ENCODE measurements at regions not wholly inside any gene's neighbourhood (a gene's known extent, or its start where the extent isn't known, plus 50 kb on each side); places are given as distances from the start of the nearest gene placed in this dataset.
"Not testable (repeated sequence)": the region's sequence is repeated elsewhere in the genome, so short reads cannot be mapped to it uniquely, and the experiment has no call there.

DNA sequence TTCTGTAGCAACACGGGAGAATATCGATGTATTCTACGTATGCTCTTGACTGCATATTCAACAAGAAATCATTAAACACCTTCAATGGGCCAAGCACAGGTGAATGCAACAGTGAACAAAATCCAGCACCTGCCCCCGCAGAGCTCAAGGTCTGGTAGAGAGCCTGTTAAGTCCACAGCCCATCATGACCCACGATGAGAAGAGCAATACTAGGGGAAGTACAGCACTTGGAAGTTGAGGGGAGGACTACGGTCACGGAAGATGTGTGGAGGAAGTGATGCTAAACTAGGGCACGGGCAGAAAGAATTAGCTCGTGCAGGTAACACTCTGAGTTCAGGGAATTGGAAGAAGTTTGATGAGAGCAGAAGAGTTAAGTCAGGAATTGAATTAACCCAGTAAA is 253.6 kb downstream of the HAPSTR1 start:
- DNase-seq: no peak

DNA sequence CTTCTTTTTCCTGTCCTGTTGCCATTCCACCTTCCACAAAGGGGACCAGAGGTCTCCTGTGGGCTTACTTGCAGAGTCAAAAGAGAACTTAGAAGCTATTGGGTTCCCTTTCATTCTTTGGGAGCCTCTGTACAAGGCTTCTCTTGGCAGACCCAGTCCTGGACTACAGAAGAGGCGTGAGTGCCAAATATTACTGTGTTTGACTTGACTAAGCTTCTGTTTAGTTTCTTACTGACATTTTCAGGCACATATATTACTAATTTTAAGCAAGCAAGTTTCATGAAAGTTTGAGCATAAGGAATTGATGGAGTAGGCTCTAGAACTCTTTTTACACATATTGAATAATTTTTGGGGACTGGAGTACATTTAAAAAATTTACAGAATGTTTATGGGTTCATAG is 254.4 kb downstream of the HAPSTR1 start:
- DNase-seq: no peak

DNA sequence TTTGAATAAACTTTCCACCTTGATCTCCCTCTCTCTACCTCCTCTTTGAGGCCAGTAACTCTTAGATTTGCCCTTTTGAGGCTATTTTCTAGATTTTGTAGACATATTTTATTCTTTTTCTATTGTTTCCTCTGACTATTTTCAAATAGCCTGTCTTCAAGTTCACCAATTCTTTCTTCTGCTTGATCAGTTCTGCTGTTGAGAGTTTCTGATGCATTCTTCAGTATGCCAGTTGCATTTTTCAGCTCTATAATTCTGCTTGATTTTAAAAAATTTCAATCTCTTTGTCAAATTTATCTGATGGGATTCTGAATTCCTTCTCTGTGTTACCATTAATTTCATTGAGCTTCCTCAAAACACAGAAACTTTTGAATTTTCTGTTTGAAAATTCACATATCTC is 257.5 kb downstream of the HAPSTR1 start:
- no peak for DNase-seq

DNA sequence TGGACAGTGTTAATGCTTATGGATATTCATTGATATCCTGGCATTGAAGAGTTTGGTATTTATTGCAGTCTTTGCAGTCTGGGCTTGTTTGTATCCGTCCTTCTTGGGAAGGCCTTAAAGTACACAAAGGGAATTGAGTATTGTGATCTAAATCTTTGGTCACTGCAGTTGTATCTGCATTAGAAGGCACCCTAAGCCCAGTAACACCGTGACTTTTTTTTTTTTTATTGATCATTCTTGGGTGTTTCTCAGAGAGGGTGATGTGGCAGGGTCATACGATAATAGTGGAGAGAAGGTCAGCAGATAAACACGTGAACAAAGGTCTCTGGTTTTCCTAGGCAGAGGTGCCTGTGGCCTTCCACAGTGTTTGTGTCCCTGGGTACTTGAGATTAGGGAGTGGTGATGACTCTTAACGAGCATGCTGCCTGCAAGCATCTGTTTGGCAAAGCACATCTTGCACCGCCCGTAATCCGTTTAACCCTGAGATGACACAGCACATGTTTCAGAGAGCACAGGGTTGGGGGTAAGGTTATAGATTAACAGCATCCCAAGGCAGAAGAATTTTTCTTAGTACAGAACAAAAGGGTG is 258.0 kb downstream of the HAPSTR1 start:
- not testable (repeated sequence) for DNase-seq

DNA sequence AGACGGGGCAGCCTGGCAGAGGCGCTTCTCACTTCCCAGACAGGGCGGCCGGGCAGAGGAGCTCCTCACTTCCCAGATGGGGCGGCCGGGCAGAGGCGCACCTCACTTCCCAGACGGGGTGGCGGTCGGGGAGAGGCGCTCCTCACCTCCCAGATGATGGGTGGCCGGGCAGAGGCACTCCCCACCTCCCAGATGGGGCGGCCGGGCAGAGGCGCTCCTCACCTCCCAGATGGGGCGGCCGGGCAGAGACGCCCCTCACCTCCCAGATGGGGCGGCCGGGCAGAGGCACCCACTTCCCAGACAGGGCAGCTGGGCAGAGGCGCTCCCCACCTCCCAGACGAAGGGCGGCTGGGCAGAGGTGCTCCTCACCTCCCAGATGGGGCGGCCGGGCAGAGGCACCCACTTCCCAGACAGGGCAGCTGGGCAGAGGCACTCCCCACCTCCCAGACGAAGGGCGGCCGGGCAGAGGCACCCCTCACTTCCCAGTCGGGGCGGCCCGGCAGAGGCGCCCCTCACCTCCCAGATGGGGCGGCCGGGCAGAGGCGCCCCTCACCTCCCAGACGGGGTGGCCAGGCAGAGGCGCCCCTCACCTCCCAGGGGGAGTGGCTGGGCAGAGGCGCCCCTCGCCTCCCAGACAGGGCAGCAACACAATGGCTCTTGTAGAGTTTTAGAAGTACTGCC is 258.8 kb downstream of the HAPSTR1 start:
- not testable (repeated sequence) for DNase-seq

DNA sequence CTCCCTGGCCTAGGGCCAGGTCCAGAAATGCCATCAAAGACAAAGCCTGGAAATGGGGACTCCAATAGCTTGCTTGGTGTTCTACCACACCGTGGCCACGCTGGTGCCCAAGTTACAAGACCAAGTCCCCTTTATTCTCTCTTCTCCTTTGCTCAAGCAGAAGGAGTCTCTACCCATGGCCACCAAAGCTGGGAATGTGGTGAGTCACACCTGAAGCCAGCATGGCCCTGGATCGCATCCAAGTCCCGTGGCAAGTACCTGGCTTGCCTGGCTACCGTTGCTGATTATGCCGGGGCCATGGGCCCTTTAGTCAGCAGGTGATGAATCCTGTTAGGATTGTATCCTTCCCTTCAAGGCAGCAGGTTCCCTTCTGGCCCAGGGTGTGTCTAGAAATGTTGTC is 260.0 kb downstream of the HAPSTR1 start:
- no peak for DNase-seq

DNA sequence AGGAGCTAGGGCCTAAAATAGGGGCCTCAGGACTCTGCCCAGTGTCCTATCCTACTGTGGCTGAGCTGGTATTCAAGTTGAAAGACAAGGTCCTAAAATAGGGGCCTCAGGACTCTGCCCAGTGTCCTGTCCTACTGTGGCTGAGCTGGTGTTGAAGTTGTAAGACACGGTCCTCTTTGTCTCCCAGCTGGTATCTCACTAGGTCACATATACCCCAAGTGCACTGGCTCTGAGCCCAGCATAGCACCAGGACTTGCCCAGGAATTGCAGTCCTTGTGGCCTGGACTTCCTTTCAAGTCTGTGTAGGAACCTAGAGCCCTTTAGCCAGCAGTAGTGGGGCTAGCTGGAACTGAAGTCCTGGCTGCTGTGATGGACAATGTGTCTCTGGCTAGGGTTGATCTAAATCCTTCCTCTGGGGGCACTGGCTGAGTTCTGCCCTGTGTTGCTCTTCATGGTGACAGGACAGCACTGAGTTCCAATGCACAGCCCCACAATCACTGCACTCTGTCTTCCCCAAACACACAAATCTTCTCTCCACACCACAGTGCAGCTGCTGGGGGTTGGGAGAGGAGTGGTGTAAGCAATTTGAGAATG is 260.5 kb downstream of the HAPSTR1 start:
- no peak for DNase-seq

DNA sequence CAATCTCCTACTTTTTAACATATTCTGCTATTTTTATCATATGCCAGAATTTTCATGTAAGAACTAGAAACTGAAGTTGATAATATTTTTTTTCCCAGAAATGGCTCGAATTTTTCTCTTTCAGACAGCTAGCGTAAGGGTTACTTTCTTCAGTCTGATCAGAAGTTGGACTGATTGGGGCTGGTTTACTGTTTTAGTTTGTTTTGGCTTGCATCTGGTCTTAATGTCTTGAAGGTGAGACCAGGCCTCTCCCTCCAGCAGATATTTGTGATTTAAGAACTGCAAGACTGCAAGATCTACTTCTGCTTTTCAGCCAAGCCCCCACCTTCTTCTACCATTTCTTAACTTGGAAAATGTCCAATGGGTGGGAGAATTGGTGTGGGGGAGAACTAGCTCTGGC is 266.4 kb downstream of the HAPSTR1 start:
- no peak for DNase-seq

DNA sequence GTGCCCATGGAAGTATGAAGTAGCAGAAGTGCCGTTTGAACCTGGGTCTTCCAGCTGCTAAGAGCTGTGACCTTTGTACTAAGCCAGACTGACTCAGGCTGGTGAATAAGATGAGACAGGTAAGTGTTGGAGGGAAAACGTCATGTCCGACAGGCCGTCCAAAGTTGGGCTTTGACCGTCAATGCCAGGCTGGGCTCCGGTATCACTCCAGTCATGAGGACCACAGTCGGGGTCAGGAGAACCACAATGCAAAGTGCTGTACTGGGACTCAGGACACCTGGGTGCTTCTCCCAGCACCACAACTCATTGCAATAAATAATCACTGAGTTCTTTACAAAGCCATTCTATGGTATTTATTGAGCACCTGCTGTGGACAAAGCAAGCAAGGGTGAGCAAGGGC is 268.6 kb downstream of the HAPSTR1 start:
- DNase-seq: no peak

DNA sequence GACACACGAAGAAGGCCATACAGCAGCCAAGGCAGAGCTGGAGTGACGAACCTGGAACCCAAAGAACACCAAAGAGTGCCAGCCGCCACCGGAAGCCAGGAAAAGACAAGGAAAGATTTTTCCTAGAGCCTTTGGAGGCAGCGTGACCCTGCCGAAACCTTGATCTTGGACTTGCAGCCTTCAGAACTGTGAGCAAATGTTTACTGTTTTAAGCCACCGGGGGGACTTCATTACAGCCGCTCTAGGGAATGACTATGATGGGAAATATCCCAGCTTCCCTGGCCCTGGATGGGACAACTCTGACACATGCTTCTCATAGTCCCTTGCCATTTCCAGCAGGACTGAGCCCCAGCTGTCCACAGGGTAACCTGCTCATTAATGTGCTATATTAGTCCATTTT is 270.6 kb downstream of the HAPSTR1 start:
- no peak for DNase-seq

DNA sequence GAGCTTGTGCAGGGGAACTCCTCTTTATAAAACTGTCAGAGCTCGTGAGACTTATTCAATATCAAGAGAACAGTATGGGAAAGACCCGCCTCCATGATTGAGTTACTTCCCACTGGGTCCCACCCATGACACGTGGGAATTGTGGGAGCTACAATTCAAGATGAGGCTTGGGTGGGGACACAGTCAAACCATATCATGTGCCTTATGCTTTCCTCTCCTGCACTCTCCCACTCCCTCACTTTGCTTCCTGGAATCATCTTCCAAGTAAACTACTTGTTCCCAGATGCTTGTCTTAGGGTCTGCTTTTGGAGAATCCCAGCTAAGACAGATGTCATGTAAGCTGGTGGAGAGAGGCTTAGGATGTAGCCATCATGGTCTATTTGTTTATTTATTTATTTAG is 271.2 kb downstream of the HAPSTR1 start:
- no peak for DNase-seq

DNA sequence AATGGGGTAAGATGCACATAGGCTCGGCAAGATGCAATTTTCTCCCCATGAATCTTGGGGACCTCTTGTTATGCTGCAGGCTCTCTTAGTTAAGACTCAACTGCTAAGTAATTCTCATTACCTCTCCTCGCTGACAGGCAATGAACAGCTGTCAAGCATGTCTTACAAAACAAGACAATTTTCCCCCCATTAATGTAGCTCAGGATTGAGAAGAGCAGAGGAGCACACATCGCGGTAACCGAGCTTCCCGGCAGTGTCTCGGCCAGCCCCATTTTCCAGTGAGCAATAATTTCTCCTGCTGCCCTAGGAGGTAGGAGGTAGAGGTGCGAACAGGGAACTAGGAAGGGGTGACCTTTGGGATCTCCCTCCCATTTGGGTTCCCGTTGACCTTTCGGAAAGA is 272.1 kb downstream of the HAPSTR1 start:
- DNase-seq: no peak

DNA sequence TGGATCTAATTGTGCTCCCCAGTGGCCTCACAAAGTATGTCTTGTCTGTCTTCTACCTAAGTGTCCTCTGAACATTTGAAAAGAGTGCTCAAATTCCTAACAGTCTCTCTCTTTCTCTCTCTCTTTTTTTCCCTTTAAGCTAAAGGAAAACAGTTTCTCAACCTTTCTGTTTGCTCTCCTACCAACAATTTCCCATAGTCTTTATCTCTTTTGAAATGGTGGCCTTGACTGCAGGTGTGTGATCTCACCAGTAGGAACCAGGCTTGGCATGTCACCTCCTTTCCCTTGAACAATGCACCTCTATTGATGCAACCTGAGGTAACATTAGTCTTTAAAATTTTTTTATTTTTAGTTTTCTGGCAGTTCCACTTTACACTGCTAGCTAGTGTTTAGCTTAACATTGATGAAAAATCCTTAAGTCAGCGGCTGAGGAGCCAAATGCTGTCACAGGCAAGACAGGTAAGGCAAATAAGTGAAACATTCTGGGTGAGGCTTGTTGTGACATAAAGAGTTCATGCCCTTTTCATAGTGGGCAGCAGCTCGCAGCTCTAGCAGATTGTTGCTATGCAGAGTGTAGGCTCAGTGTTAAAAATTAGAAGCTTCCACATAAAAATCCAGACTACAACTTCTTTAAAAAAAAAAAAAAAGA is 273.4 kb downstream of the HAPSTR1 start:
- DNase-seq: no peak

DNA sequence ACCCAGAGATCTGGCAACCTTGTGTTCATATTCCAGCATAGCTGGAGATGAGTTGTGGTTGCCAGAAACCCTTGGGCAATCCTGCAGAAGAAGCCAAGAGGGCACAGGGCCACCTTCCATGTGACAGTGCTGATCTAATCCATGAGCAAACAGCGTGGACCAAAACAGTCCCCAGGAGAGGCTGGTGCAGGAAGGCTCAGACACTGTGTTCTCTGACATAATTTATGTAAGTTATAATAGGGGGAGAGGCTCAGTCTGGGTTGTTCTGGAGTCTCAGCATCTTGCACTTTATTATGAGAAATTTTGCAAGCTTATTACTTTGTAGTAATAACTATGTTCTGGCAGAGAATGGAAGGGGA is 273.9 kb downstream of the HAPSTR1 start:
- DNase-seq: no peak

DNA sequence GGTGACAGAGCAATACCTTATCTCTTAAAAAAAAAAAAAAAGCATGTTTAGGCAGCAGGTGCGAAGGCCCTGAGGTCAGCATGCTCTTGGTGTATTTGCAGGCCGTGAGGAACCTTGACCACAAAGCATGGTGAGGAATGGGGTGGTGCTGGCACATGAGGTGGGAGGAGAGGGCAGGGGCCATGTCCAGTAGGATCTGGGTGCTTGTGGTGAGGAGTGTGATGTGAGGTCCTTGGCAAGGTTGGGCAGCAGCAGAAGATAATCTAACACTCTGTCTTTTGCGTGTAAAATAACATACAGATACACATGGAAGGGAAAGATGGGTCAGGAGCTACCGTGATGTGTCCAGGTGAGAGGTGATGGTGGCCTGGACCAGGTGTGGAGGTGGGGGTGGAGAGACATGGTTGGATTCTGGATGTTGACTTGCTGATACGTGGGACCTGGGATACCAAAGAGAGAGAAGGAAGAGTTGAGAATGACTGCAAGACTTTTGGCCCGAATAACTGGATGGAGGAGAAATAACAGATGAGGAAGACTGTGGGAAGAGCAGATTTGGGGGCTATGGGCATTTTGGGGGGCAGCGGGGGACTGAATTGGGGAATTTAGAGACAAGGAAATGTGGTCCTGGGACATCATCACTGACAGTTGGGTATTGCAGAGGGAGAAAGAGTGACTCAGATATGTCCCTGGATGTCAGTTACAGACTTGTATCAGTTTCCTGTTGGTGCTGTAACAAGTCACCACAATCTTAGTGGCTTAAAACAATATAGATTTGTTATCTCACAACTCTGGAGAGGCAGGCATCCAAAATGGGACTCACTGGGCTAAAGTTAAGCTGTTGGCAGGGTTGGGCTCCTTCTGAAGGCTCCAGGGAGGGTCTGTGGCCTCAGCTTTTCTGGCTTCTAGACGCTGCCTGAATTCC is 274.9 kb downstream of the HAPSTR1 start:
- no peak for DNase-seq

DNA sequence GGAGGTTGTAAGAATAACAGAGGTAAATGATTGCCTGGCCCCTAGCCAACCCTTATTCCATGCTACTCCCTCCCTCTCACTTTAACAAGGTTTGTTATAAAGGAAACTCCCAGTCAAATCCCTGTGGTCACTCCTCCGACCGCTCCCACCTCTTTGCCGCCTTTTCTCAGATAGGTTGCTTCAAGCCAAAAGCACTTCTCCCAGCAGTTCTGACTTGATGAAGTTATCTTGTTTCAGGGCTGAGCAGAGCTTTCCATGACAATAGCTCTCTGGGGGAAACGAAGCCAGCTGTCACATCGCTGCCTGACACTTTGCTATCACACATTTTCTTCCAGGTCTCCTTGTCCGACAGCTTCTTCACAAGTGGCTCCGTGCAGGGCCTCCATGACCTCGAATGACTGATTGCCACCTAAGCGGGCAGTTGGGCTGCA is 278.6 kb downstream of the HAPSTR1 start:
- DNase-seq: no peak

DNA sequence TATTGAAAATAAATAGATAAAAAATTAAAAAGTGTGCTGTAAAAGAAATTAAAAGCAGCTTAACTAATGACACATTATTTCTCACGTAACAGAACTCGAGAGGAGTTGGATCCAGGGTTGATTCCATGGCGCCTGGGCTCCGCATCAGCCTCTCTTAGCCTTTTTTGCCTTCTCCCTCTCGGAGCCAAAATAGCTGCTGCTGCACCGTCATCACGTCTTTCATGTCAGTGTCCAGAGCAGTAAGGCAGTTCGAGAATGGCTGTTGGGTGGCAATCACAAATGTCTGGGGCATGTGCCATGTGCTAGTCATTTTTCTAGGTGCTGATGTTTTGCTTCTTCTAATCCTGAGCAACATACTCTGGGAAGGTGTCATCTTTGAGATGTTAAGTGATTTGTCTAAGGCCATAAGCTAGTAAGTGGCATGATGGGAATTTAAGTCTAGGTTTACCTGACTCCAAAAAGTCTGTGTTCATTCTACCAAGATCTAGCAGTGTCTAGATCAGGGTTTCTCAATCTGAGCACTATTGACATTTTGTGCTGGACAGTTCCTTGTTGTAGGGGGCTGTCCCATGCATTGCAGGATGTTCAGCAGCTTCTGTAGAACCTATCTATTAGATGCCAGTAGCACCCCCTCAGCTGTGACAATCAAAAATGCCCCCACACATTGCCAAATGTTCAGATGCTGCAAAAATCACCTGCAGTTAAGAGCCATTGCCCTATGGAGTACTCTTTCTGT is 280.4 kb downstream of the HAPSTR1 start:
- no peak for DNase-seq

DNA sequence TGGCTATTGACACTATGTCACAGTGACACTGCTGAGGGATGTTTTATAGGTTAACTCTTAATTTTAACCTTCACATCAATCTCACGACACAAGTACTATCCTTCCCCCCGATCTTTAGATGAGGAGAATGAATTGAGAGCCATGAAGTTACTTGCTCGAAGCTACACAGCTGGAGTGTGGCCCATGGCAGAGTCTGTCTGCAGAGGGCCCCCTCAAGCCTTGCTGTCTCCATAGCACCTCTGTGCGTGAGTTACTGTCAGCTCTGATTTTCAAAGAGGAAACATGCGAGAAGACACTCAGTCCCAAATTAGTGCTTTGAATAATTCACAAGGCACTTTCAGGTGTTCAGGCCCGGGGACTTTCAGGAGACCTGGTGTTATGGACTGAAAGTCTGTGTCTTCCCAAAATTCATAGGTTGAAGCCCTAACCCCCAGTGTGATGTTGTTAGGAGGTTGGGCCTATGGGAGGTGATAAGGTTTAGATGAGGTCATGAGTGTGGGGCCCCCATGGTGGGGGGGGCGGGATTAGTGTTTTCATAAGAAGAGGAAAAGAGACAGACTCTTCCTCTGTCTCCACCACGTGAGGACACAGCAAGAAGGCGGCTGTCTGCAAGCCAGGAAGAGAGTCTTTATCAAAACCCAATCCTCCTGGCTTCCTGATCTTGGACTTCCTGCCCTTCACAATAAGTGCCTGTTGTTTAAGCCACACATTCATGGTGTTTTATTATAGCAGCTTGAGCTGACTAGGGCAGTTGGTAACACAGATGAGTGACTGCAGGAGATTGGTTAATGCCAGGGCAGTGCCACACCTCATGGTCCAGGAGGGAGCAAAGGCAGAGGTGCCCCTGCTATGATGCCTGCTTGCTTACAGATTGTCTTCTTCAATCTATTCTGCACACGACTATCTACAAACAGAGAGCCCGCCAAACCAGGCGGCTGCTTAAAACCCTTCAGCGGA is 281.8 kb downstream of the HAPSTR1 start:
- DNase-seq: no peak

DNA sequence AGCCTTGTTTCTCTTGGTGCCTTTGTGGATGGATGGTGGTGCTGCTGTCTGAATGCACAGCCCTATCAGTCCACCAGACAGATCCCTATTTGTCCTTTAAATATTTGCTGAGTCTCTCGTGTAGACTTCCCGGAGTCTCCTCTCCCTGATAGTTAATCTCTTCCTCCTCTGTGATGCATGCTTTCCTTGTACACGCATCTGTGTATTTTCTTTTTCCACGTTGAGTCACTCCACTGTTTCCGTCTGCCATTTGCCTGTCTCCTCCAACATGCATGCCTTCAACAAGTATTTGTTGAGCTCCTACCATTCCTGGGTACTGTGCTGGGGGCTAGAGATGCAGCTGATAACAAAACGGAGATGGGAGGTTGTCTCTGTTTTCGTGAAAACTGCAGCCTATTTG is 282.6 kb downstream of the HAPSTR1 start:
- no peak for DNase-seq

DNA sequence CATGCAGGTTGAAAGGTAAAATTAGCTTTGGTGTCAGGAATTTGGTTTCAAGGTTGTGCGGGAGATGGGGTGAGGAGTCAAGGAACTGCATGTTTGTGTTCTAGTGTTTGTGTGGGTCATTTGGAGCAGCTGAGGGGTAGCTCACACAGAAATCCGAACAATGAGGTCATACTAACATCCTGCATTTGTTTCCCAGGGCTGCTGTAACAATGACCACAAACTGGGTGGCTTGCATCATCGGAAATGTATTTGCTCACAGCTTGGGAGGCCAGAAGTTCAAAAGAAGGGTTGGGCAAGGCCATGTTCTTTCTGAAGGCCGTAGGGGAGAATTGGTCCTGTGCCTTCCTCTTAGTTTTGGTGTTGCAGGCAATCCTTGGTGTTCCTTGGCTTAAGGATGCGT is 287.4 kb downstream of the HAPSTR1 start:
- DNase-seq: no peak

DNA sequence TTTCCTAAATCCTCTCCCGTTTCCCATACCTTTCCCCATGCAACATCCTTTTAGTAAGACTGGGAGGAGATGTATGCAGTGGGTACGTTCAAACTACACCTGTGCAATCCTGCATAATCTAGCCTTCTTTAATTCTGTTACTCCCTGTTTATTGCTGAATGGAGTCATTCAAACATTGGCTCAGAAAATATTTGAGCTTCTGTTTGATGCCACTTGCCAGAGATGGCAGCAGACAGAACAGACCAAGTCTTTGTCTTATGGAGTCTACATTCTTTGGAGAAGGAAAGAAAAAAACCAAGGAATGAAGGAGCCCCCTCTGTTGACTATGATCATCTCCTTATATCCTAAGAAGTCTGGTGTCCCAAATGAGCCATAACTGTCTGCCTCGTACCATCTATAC is 288.8 kb downstream of the HAPSTR1 start:
- DNase-seq: no peak

All from fibroblast of skin of scalp (primary cell).